Left ventricle myocardium inferior (tissue), 1 donor: ENCODE measurements at regions not wholly inside any gene's neighbourhood (a gene's known extent, or its start where the extent isn't known, plus 50 kb on each side); places are given as distances from the start of the nearest gene placed in this dataset.

Experiments used
- DNase-seq: peaks from one replicate; pipeline ENCODE4 v3.0.0-alpha.2; 2020
- H3K27ac ChIP-seq: fragments of 200-600 bp; replicated peaks from 2 replicates; pipeline ENCODE4 v1.8.0; 2021
- H3K27me3 ChIP-seq: fragments of 200-600 bp; 2 replicates; pipeline ENCODE4 v1.8.0; 2021; ENCODE audit warnings: low read depth
- H3K36me3 ChIP-seq: fragments of 200-600 bp; 2 replicates; pipeline ENCODE4 v1.8.0; 2021
- H3K4me1 ChIP-seq: fragments of 200-600 bp; 2 replicates; pipeline ENCODE4 v1.8.0; 2021
- H3K4me3 ChIP-seq: fragments of 200-600 bp; 2 replicates; pipeline ENCODE4 v1.8.0; 2021; ENCODE audit warnings: mild to moderate bottlenecking, moderate library complexity
- H3K9me3 ChIP-seq: fragments of 200-600 bp; replicated peaks from 2 replicates; pipeline ENCODE4 v1.8.0; 2021
- intact Hi-C: fragments of 100-400 bp; cut with micrococcal nuclease; formaldehyde crosslinking; loops from one replicate; pipeline ENCODE4 v1.11.0; 2022
- TF ChIP-seq, protein P1 (sequence below): fragments of 200-600 bp; IDR thresholded peaks from 2 replicates; pipeline ENCODE4 v1.8.0; 2021; ENCODE audit warnings: antibody characterized with exemption, mild to moderate bottlenecking, borderline replicate concordance
- donor health status: DM: no; HTN: yes; CAD: no; lungs with severe emphysema.

DNA sequence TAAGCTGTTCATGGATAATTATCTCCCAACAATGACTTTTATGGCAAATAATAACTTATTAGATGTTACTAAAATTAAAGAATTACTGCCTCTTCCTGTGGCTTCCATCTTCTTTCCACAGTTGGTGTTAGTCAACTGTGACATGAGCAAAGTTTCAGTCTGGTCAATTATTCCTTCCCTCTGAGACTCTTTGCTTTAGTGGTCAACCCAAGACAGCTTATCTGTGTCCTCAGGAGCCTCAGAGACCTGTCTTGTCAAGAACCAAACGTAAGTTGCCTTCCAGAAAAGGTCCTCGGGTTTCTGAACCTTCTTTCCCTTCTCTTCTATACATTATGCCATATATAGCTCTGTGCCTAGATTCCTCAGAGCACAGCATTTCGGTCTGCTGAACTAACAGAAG is 263.2 kb upstream of the ZP4 start:
- Histone ChIP-seq H3K4me1 (no peaks in the 10 kb centered on the region), H3K27ac (no peak overlapping the region), H3K36me3 (no peaks in the 10 kb centered on the region), H3K27me3 (no peaks in the 10 kb centered on the region), H3K4me3 (no peak overlapping the region), H3K9me3 (peaks cover 7% of the 10 kb centered on the region)
- no peak for DNase-seq
- TF ChIP-seq, protein P1, sequence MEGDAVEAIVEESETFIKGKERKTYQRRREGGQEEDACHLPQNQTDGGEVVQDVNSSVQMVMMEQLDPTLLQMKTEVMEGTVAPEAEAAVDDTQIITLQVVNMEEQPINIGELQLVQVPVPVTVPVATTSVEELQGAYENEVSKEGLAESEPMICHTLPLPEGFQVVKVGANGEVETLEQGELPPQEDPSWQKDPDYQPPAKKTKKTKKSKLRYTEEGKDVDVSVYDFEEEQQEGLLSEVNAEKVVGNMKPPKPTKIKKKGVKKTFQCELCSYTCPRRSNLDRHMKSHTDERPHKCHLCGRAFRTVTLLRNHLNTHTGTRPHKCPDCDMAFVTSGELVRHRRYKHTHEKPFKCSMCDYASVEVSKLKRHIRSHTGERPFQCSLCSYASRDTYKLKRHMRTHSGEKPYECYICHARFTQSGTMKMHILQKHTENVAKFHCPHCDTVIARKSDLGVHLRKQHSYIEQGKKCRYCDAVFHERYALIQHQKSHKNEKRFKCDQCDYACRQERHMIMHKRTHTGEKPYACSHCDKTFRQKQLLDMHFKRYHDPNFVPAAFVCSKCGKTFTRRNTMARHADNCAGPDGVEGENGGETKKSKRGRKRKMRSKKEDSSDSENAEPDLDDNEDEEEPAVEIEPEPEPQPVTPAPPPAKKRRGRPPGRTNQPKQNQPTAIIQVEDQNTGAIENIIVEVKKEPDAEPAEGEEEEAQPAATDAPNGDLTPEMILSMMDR = no peak
- intact Hi-C loops = no loop called here

DNA sequence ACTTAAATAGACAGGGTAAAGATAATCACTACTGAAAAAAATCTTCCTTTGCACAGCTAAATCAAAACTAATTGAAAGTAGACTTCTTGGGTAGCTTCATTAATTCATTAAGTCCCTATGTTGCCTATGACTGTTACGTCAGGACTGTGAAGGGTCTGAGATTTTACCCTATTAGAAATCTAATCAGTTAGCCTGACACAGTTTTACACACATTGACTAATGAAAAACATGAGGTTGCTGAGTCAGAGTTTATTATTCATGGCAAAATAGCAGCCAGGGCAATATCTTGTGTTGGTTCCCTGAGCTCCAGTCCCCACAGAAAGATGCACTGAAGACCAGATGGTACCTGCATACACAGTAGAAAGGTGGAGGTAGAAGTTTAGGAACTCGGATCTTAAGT is 262.5 kb upstream of the ZP4 start:
- no peaks in the 10 kb centered on the region for H3K36me3 ChIP-seq
- intact Hi-C loops = no loop called here
- TF ChIP-seq, protein P1 = no peak
- H3K4me3 ChIP-seq = no peak overlapping the region
- no peaks in the 10 kb centered on the region for H3K27me3 ChIP-seq
- no peak overlapping the region for H3K27ac ChIP-seq
- no peaks in the 10 kb centered on the region for H3K4me1 ChIP-seq
- no peak for DNase-seq
- H3K9me3 ChIP-seq = no peaks in the 10 kb centered on the region

DNA sequence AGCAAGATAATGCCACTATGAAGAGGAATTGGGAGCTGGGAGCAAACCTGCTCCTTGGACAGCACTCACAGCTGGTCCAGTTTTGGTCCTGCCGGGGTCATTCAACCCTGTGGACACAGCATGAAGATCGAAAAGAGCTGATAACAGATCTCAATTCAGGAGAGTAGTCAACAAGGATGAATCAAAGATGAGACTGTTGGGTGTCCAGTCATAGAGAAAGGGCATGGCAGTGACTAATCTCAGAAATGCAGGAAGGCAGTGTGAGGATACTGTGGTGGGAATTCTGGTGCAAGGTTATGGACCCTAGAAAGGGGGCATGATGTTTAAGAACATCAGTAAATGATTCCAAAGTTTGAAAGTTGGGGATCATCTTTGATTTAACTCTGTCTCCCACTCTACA is 261.4 kb upstream of the ZP4 start:
- no peaks in the 10 kb centered on the region for H3K36me3 ChIP-seq
- no peak for DNase-seq
- H3K9me3 ChIP-seq = no peaks in the 10 kb centered on the region
- no peaks in the 10 kb centered on the region for H3K4me1 ChIP-seq
- TF ChIP-seq, protein P1 = no peak
- H3K27me3 ChIP-seq = no peaks in the 10 kb centered on the region
- intact Hi-C loops = no loop called here
- H3K27ac ChIP-seq = no peak overlapping the region
- no peak overlapping the region for H3K4me3 ChIP-seq

DNA sequence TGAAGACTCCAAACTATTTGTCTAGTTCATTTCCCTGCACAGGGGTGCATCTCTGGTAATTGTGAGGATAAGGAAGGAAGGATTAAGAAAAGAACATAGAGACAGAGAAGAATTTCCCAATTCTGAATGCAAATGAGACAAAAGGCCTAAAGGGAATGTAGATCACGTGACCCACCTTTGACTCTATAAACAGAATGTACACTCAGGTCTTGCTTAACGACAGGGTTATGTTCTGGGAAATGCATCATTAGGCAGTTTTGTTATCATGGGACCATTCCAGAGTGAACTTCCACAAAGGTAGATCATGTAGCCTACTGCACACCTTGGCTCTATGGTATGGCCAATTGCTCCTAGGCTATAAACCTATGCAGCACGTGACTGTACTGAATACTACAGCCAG is 252.3 kb upstream of the ZP4 start:
- Histone ChIP-seq H3K9me3 (no peaks in the 10 kb centered on the region), H3K4me1 (no peaks in the 10 kb centered on the region), H3K4me3 (no peak overlapping the region), H3K27ac (no peak overlapping the region), H3K27me3 (no peaks in the 10 kb centered on the region), H3K36me3 (no peaks in the 10 kb centered on the region)
- DNase-seq = no peak
- intact Hi-C loops = no loop called here
- TF ChIP-seq, protein P1 = no peak

DNA sequence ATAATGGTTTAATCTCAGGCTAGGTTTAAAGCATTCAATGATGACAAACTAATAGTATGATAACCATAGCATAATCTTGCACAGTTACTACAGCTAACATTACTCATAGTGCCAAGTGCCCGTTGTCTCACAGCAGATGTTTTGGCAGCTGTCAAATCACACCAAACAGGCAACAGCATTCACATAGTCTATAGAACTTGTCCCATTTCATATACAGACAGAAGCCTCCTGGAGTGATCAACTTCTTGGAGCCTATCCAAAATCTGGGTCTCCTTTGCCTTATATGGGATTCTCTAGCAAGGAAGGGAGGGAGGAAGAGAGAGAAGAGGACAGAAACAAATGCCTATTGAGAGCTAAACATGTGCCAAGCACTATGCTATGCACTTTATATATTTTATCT is 250.6 kb upstream of the ZP4 start:
- Histone ChIP-seq H3K4me1 (no peaks in the 10 kb centered on the region), H3K9me3 (no peaks in the 10 kb centered on the region), H3K4me3 (no peak overlapping the region), H3K27me3 (no peaks in the 10 kb centered on the region), H3K27ac (no peak overlapping the region), H3K36me3 (no peaks in the 10 kb centered on the region)
- no peak for DNase-seq
- intact Hi-C loops = no loop called here
- TF ChIP-seq, protein P1 = no peak

DNA sequence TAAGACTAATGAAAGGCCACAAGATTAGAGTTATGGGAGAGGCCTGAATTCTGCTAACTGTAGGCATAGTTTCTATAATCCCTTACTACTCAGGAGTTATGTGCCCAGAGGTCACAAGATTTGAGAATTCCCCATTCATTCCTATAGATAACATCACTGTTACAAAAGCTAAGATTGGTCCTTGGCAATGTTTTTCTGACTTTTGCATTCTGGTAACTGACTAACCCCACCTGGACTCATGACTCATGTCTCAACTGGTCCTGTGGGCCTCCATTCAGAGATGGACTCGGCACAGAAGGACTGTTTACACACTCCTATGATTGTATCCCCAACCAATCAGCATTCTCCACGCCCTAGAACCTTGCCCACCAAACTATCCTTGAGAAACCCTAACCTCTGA is 249.0 kb upstream of the ZP4 start:
- Histone ChIP-seq H3K27ac (no peak overlapping the region), H3K9me3 (no peaks in the 10 kb centered on the region), H3K4me3 (no peak overlapping the region), H3K27me3 (no peaks in the 10 kb centered on the region), H3K4me1 (no peaks in the 10 kb centered on the region), H3K36me3 (no peaks in the 10 kb centered on the region)
- intact Hi-C loops = no loop called here
- TF ChIP-seq, protein P1 = no peak
- DNase-seq = no peak
